Cardiac fibroblast (primary cell): ENCODE measurements at regions not wholly inside any gene's neighbourhood (a gene's known extent, or its start where the extent isn't known, plus 50 kb on each side); places are given as distances from the start of the nearest gene placed in this dataset.
A peak's percentile ranks its signal among the peaks of the same experiment; 100 is the strongest.
"Not testable (repeated sequence)": the region's sequence is repeated elsewhere in the genome, so short reads cannot be mapped to it uniquely, and the experiment has no call there.

ENCODE experiments used
- DNase-seq, 2 donors: peaks; one replicate each; pipeline versions ENCODE4 v3.0.0 to v3.0.0-alpha.2; 2010; ENCODE audit warnings: low read depth in 2 of 2
- H3K4me3 ChIP-seq, 2 donors: replicated peaks in 1 of 2; 1 replicate in 1 of 2; 2 replicates in 1 of 2; pipeline ENCODE4 v1.5.1; 2011; ENCODE audit warnings: low read depth in 2 of 2, low read length in 2 of 2, mild to moderate bottlenecking in 2 of 2, moderate library complexity in 1 of 2
- TF ChIP-seq, protein P1 (sequence below): IDR thresholded peaks from one replicate; pipeline ENCODE4 v1.5.1; 2011; ENCODE audit warnings: low read depth, mild to moderate bottlenecking, low read length, inconsistent platforms

DNA sequence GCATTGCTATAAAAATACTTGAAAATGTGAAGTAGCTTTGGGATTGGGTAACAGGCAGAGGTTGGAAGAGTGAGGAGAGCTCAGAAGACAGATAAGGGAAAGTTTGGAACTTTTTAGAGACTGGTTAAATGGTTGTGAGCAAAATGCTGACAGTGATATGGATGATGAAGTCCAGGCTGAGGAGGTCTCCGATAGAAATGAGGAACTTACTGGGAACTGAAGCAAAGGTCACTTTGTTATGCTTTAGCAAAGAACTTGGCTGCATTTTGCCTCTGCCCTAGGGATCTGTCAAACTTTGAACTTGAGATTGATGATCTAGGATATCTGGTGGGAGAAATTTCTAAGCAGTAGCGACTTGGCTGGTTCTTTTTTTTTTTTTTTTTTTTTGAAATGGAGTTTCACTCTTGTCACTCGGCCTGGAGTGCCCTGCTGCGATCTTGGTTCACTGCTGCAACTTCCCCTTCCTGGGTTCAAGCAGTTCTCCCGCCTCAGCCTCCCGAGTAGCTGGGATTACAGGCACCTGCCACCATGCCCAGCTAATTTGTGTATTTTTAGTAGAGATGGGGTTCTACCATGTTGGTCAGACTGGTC, 998.9 kb downstream of the TLE1 start:
- TF ChIP-seq, protein P1, sequence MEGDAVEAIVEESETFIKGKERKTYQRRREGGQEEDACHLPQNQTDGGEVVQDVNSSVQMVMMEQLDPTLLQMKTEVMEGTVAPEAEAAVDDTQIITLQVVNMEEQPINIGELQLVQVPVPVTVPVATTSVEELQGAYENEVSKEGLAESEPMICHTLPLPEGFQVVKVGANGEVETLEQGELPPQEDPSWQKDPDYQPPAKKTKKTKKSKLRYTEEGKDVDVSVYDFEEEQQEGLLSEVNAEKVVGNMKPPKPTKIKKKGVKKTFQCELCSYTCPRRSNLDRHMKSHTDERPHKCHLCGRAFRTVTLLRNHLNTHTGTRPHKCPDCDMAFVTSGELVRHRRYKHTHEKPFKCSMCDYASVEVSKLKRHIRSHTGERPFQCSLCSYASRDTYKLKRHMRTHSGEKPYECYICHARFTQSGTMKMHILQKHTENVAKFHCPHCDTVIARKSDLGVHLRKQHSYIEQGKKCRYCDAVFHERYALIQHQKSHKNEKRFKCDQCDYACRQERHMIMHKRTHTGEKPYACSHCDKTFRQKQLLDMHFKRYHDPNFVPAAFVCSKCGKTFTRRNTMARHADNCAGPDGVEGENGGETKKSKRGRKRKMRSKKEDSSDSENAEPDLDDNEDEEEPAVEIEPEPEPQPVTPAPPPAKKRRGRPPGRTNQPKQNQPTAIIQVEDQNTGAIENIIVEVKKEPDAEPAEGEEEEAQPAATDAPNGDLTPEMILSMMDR = no peak
- DNase-seq = no peak

DNA sequence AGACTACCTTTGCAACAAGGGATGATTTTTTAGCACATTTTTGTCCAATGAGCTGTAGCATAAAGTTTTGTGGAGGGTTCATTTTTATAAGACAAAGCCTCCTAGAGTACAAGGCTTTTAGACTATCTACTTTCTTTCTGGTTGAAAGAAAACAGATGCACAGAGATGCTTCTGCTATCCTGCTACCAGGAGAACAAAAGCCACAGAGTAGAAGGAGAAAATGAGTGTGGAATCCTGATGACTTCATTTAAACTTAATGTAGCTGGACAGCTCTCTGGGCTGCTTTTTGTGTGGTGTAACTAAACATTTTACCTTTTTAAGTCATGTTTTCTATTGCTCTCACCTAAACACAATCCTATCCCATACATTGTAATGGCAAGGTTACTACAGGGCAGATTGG, 1009.4 kb downstream of the TLE1 start:
- DNase-seq = no peak
- no peak overlapping the region for H3K4me3 ChIP-seq
- TF ChIP-seq, protein P1 = no peak

More for the DNA sequence above, 998.9 kb downstream of the TLE1 start:
- no peak overlapping the region for H3K4me3 ChIP-seq

DNA sequence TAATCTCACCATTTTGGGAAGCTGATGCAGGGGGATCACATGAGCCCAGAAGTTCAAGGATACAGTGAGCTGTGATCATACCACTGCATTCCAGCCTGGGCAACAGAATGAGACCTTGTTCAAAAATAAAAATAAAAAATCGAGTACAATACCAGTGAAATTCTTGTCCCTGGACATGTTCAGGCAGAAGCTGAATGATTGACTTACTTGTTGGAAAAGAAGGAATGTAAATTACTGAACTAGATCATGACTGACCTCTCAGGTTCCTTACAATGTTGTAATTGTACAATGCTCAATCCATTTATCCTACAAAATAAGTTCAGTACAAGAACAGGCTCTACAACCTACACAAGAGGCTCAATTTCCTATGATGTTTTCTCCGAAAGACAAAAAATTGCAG, 1010.4 kb downstream of the TLE1 start:
- no peak for DNase-seq
- no peak overlapping the region for H3K4me3 ChIP-seq
- TF ChIP-seq, protein P1 = no peak

DNA sequence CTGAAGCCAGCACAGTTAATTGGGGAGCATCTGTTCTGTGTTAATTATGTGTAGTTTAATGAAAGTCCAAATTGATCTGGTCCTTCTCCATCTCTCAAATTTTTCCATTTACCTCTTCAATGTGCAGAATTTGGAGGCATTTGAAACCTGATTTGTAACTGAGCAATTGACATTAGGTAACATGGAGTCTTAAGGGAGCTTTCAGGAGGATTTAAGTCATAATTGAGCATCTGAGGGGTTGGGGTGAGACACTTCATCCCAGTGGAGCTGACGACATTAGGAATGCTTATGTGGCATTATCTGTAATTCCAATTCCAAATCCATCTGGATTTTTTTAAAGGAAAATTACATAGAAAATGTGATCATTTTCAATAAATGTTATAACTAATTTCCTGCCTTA, 1015.9 kb downstream of the TLE1 start:
- H3K4me3 ChIP-seq = no peak overlapping the region
- DNase-seq = no peak
- TF ChIP-seq, protein P1 = no peak

DNA sequence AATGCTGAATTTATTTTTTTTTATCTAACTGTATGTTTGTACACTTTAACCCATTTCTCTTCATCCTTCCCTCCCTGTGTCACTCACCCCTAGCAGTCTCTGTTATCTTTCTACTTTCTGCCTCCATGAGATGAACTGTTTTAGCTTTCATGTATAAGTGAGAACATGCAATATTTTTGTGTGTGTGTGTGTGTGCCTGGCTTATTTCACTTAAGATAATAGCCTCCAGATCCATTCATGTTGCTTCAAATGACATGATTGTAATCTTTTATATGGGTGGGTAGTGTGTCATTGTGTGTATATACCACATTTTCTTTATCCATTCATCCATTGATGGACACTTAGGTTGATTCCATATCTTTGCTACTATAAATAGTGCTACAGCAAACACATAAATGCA, 1023.9 kb downstream of the TLE1 start:
- no peak for DNase-seq
- no peak overlapping the region for H3K4me3 ChIP-seq
- TF ChIP-seq, protein P1 = no peak

DNA sequence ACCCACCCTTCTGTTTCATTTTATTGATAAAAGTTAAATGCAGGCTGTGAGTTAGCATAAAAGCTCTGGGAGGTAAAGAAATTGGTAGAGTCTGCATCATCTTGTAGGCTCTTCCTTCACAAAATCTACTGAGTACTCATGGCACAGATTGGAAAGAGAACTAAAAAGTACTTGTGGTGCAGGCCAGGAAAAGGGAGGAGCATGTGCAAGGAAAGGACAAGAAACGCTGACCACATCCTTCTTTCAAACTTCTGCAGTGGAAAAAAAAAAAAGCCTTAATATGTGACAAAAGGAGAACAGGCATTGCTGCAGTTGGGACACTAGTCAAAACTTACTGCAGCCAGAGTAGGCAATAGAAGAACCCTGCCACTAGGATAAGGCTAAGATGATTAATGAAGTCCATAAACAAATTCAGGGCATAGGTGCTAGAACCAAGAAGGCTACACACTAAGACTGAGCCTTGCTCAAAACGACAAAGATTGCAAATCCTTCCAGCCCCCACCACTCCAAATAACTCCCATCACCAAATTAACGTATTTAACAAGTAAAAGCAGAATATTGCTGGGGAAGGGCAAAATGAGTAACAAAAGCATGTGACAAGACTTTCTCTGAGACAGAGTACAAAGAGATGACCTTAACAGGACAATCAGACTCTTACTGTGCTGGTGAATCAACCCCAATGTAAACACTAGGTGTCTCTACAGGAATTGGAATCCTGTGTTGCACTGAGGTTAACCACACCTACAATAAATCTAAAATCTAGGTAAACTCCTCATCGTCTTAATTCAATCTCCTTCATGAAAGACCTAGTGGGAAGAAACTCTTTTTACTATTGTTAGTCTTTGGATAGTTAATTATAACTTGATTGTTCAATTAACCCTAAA, 1024.8 kb downstream of the TLE1 start:
- TF ChIP-seq, protein P1 = peak; percentile 1
- DNase-seq = peak in 1 of 2 donors; percentile 28

DNA sequence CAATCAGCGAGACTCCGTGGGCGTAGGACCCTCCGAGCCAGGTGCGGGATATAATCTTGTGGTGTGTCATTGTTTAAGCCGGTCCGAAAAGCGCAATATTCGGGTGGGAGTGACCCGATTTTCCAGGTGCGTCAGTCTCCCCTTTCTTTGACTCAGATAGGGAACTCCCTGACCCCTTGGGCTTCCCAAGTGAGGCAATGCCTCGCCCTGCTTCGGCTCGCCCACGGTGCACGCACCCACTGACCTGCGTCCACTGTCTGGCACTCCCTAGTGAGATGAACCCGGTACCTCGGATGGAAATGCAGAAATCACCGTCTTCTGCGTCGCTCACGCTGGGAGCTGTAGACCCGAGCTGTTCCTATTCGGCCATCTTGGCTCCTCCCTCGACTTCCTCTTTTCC, 1029.6 kb downstream of the TLE1 start:
- not testable (repeated sequence) for DNase-seq, H3K4me3 ChIP-seq

More for the DNA sequence above, 1024.8 kb downstream of the TLE1 start:
- H3K4me3 ChIP-seq = no peak overlapping the region
